Kidney capillary endothelial cell (primary cell): ENCODE measurements at regions not wholly inside any gene's neighbourhood (a gene's known extent, or its start where the extent isn't known, plus 50 kb on each side); places are given as distances from the start of the nearest gene placed in this dataset.
"Not testable (repeated sequence)": the region's sequence is repeated elsewhere in the genome, so short reads cannot be mapped to it uniquely, and the experiment has no call there.

Experiments
- DNase-seq: peaks from one replicate; pipeline ENCODE4 v3.0.0-alpha.2; 2018; ENCODE audit warnings: low spot score

DNA sequence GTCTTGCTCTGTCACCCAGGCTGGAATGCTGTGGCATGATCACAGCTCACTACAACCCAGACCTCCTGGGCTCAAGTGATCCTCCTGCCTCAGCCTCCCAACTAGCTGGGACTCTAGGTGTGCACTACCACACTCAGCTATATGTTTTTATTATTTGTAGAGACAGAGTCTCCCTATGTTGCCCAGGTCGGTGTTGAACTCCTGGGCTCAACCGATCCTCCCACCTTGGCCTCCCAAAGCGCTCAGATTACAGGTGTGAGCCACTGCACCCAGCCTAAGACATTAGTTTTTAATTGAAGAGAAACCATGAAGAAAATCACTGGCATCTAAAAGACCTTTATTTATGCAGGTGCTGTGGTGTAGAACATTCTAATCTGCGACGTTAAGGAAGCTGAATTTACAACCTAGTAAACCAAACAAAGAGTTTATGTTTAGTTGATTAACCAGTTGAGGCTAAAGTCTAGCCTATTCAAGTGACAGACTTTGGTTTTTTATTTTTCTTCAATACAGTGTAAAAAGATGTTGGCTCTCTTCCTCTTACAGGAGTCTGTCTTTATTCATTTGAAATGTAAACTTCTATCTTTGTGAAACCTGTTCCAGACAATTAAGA lies 52.5 kb upstream of the NBL1 start:
- no peak for DNase-seq

DNA sequence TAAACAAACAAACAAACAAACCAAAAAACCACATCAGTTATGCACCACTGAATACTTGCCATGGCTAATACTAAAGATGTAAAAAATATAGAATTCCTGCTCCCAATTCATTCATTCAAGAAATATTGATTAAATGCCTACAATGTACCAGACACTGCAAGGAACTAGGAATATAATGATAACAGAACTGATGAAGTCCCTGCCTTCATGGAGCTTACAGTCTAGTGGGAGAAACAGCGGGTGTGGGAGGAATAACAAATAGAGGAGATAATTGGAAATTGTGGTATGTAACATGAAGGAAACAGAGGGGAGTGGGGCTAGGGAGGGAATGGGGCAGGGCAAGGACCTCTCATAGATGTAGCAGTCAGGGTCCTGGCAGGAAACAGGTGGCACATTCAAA lies 58.6 kb upstream of the NBL1 start:
- no peak for DNase-seq

DNA sequence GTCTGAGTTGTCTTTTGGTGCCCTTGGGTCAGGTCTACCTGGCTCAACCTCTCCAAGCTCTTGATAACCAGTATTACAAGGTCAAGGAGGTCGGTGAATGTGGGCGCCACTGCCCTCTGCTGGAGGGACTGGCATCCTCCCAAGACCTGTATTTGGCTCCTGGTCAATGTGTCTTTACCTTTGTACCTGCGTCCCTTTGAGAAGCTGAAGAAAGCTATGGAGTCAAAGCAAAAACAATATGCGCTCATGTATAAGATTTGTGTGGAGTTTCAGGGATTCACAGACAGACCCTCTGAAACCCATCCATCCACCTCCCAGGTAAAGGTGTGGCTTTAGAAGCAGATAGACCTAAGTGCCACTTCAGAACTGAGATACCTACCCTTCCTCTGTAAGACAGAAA lies 61.8 kb upstream of the NBL1 start:
- peak; percentile 15 for DNase-seq

DNA sequence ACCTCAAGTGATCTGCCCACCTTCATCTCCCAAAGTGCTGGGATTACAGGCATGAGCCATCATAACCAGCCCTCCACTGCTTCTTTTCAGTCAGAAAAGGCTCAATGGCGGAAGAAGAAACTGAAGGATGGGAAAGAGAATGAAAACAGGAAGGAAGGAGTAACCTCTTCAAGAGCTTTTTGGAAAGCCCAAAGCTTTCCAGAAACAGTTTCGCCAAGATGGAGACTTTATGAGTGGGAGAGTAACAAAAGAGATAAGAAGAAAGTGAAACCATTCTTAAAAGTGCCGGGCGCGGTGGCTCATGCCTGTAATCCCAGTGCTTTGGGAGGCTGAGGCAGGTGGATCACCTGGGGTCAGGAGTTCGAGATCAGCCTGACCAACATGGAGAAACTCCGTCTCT lies 62.7 kb upstream of the NBL1 start:
- DNase-seq, result no peak

DNA sequence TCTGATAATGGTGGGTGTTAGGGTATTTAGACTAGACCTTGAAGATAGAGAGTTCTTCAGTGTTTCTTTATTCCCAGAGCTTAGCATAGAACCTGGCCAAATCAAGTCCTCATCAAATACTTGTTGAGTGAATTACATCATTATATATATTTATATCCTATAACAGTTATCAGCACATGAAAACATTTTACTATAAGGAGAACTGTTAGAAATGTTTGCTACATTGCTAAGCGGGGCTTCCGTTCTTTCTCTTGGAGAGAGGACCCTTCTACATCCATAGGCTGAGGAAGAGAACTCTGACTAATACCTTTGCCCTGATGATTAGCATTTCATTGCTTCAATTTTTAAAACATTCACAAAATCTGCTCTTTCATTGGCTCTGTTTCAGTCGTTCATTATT lies 66.5 kb upstream of the NBL1 start:
- no peak for DNase-seq

GRCh38 chr1:19577036-19577435 lies 67.1 kb upstream of the NBL1 start:
- DNase-seq, result no peak

- no peak for DNase-seq
Observed at GRCh38 chr1:19569786-19570185, 74.3 kb upstream of the NBL1 start.

DNA sequence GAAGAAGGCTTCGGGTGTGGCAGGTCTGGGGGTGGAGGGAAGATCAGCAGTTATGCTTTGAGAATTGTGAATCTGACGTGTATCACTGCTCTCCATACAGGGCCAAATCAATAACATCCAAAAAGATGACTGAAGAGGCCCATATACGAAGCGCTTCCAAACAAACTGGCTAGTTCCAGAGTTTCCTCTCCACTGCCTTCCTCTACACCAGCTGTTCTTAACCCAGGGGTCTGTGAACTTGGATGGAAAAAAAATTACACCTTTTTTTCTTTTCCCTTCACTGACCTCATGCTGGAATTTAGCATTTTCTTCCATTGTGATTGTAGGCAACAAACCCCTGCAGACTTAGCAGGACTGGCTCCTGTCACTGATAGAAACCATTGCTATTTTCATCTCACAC lies 77.1 kb upstream of the NBL1 start:
- DNase-seq, result no peak

GRCh38 chr1:19564366-19564765 lies 79.0 kb upstream of the CAPZB start:
- no peak for DNase-seq

DNA sequence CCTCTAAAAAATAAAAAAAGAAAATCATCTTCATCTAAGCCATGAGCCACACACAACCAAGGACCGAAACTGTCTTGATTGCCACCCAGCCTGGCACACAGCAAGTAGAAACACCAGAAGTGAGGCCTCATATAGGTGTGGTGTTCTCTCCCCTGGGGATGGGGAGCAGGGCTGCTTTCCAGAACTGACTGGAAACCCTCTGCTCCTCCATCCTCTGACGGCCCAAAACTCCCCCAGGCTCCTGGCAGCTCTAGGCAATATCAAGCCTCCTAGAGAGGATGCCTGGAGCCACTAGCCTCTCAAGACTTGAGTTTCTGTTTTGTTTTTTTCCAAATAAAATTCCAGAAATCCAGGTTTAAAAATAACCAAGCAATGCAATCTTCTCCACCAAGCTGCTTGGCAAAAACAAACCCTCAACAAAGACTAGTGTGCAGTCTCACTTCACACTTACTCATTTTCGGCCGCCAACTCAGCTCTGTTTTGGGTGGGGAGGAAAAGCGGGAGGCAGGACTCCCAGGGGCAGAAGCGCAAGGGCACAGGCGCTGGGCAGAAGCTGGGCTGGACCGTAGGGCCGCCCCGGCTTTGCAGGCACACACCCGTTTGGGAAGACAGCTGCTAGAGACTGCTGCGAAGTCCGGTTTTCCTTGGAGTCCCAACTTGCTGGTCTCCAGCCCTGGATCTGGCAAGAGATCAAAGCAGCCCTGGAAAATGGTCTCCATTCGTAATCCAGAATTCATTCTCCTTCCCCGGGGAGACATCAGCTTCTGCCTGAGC lies 78.2 kb upstream of the CAPZB start:
- no peak for DNase-seq

DNA sequence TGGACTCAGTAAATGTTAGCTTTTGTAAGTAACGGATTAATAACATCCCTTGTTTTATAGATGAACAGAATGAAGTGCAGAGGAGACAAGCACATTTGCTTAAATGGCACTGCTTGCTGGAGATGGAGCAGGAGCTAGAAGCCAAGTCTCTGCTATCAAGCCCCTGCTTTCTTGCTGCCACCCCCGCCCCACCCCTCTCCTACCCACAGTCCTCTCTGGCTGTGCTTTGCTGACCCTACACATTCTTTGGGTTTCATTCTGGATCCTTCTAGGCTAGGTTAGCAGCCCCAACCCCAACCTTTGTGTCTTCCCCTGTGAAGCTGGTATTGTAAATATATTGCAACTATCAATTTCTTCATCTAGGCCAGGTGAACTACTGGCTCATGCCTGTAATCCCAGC lies 77.5 kb upstream of the CAPZB start:
- no peak for DNase-seq

GRCh38 chr1:19560480-19560879 lies 75.1 kb upstream of the CAPZB start:
- no peak for DNase-seq

DNA sequence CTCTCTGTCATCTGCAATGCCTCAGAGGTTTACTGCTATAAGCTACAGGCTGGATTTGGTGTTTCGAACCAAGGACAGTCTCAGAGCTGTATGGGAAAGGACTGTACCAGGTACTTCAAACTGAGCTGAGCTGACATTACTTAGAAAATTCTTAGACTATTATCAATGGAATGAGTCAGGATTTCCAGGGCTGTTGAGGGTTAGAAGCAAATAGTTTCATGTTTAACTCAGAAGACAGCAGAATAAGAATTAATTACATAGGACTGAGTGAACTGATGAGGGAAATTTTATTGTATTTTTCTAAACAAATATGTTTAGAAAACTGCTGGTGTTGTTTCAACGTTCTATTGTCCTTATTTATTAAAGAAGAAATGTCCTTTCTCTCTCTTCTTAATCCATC lies 74.3 kb upstream of the CAPZB start:
- no peak for DNase-seq

GRCh38 chr1:19557609-19558051 lies 72.3 kb upstream of the CAPZB start:
- no peak for DNase-seq

DNA sequence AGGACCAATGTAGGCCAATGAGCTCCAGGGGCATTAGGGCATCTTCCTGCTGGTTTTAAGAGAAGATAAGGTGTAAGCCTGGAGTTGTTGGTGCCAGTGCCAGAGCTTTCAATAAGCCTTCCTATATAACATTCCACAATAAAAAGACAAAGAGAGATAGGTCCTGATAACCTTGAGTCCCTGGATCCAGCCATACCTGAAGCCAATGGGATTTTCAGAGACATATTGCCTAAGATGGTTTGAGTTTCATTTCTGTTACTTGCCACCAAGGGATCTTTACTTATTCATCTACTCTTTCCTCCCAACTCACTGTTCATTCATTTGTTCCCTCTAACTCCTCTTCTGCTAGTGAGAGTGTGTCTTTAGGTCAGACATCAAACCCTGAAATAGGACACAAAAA lies 68.8 kb upstream of the CAPZB start:
- DNase-seq, result no peak

DNA sequence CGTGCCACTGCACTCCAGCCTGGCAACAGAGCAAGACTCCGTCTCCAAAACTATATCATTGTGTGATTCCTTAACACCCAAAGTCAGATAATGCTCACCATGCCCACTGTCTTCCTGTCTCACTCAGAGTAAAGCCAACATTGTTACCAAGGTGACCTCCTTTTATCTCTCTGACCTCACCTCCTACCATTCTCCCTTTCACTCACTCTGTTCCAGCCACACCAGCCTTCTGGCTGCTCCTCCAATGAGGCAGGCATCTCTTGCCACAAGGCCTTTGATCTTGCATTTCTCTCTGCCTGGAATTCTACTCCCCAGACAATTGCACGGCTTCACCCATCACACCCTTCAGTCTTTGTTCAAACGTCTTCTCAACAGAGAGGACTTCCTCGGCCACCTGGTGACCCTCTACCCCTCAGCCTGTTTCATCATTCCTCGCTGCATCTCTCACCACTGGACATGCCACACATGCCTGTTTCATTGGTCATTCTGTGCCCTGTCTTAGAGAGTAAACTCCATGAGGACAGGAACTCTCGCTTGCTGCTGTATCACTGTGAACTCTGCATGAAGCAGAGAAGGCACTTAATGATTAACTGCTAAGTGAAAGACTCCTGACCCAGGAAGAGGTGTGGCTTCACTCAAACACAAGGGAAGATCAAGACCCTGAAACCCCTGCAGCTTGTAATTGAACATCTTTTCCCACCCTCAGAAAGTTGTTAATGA lies 67.1 kb upstream of the CAPZB start:
- DNase-seq, result no peak

- not testable (repeated sequence) for DNase-seq
Observed at GRCh38 chr1:19551837-19552236, 66.5 kb upstream of the CAPZB start.

DNA sequence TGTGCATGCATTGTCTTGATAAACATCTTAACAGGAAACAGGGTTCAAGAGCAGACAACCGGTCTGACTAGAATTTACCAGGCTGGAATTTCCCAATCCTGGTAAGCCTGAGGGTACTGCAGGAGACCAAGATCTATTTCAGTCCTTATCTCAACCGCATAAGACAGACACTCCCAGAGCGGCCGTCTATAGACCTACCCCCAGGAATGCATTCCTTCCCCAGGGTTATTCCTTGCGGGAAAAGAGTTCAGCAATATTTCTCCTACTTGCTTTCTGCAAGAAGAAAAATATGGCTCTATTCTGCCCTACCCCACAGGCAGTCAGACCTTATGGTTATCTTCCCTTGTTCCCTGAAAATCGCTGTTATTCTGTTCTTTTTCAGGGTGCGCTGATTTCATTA lies 65.1 kb upstream of the CAPZB start:
- not testable (repeated sequence) for DNase-seq

GRCh38 chr1:19547814-19548213 lies 62.5 kb upstream of the CAPZB start:
- DNase-seq, result no peak

DNA sequence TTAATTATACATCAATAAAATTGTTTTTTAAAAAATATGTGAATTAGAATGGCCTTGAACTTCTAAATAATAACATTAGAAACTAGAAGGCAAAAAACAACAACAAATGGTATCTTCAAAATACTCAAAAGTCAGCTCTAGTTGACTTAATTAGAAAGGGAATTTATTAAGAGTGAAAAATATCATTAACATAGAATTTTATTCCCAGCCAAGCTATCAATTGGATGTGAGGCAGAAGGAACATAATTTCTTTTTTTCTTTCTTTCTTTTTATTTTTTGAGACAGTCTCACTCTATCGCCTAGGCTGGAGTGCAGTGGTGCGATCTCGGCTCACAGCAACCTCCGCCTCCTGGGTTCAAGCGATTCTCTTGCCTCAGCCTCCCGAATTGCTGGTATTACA lies 51.2 kb upstream of the CAPZB start:
- no peak for DNase-seq

DNA sequence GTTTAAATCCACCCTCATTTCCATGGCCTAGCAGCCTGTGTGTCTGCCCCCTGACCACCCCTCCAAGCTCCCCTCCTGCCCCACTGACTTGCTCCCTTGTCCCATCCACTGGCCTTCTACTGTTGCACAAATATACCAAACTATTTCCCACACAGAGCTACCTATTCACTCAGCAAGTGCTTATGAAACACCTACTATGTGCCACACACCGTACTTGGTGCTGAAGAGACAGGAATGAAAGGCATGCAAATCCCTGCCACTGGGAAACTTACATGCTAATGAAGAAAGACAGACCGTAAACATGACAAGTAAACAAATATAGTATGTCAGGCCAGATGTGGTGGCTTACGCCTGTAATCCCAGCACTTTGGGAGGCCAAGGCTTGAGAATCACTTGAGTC lies 49.9 kb upstream of the CAPZB start:
- DNase-seq, result no peak
